ENCODE measurements at regions not wholly inside any gene's neighbourhood (a gene's known extent, or its start where the extent isn't known, plus 50 kb on each side); places are given as distances from the start of the nearest gene placed in this dataset.

DNA sequence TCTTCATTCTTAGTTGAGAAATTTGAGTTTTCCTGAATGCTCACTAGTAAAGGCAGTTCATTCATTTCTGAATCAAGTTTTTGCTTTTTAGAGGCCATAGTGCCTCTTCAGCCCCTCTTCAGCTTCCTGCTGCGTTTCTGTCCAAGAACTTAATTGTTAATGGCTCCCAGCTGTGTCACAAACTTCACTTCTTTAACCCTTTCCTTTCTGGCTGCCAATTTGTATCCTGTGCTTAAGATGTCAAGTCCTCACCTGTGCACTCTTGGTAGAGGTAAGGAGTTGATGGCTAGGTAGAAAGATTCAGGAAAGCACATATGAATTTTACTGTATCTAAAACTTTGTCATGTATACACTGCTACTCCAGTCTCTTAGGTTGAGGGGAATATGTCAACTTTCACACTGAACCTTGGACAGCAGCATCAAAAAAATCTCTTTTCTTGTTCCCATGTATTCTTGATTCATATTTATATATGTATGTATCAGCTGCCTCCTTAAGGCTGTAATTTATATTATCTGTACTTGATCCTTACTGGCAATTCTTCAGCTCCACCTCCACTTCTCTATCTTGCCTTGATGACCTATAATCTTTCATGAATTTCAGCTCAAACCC is 612.8 kb downstream of the LMO4 start:
- Histone ChIP-seq H3K27me3 (ENCODE audit: insufficient read depth in 3 of 3, low read length in 2 of 3) (no peaks in the 10 kb centered on the region), H3K36me3 (ENCODE audit: insufficient read depth in 1 of 2, low read depth in 1 of 2) (no peaks in the 10 kb centered on the region), H3K4me3 (no peak overlapping the region), H3K27ac (no peak overlapping the region), H3K4me1 (no peaks in the 10 kb centered on the region), H3K9me3 (no peaks in the 10 kb centered on the region)
- 10 to 32% (median 17%) methylated on average over 1 of the region's 1 CpG for WGBS, 3 donors
- TF ChIP-seq, protein P1, sequence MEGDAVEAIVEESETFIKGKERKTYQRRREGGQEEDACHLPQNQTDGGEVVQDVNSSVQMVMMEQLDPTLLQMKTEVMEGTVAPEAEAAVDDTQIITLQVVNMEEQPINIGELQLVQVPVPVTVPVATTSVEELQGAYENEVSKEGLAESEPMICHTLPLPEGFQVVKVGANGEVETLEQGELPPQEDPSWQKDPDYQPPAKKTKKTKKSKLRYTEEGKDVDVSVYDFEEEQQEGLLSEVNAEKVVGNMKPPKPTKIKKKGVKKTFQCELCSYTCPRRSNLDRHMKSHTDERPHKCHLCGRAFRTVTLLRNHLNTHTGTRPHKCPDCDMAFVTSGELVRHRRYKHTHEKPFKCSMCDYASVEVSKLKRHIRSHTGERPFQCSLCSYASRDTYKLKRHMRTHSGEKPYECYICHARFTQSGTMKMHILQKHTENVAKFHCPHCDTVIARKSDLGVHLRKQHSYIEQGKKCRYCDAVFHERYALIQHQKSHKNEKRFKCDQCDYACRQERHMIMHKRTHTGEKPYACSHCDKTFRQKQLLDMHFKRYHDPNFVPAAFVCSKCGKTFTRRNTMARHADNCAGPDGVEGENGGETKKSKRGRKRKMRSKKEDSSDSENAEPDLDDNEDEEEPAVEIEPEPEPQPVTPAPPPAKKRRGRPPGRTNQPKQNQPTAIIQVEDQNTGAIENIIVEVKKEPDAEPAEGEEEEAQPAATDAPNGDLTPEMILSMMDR (IDR thresholded peaks at IDR 0.05) = no peak
- intact Hi-C loops (cut with DNase I) = no loop called here
- ATAC-seq (no peak), DNase-seq (no peak)

DNA sequence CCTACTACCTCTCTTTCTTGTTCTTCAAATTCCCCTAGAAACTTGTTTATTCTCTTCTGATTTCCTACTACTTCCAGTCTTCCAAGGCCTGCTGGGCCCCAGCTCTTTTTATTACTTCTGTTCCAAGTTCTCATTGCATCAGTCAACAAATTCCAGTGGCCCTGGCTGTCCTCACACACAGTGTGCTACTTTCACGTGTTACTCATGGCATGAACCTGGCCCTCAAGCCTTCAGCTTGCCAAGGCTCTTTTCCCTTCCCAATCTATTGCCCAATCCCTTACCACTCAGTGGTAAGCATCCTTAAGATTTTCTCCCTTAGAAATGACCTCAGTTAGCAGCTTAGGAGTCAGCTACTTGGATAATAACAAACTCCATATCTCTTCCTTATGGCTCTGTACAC is 613.5 kb downstream of the LMO4 start:
- H3K27me3 ChIP-seq (ENCODE audit: insufficient read depth in 3 of 3, low read length in 2 of 3) = no peaks in the 10 kb centered on the region
- no peaks in the 10 kb centered on the region for H3K4me1 ChIP-seq
- whole genome bisulfite sequencing, 3 donors = 11 to 19% (median 18%) methylated on average over 1 of the region's 1 CpG
- no peaks in the 10 kb centered on the region for H3K36me3 ChIP-seq (ENCODE audit: insufficient read depth in 1 of 2, low read depth in 1 of 2)
- DNase-seq = peak in 1 of 2 donors; percentile 58
- H3K4me3 ChIP-seq = no peak overlapping the region
- no peak overlapping the region for H3K27ac ChIP-seq
- TF ChIP-seq, protein P1 (IDR thresholded peaks at IDR 0.05) = no peak
- intact Hi-C loops (cut with DNase I) = no loop called here
- peak; percentile 69 to 96 (median 81) for ATAC-seq
- H3K9me3 ChIP-seq = no peaks in the 10 kb centered on the region

- intact Hi-C loops (cut with DNase I) = loop anchor here (2.0 to 10.0 kb wide), 5 partner anchors 622 to 815 kb away; partner anchors contain the start of gene LMO4 (in 2 of the 2)
- DNase-seq = no peak
- Histone ChIP-seq H3K27ac (no peak overlapping the region), H3K4me3 (no peak overlapping the region), H3K36me3 (ENCODE audit: insufficient read depth in 1 of 2, low read depth in 1 of 2) (no peaks in the 10 kb centered on the region), H3K9me3 (no peaks in the 10 kb centered on the region), H3K27me3 (ENCODE audit: insufficient read depth in 3 of 3, low read length in 2 of 3) (no peaks in the 10 kb centered on the region), H3K4me1 (no peaks in the 10 kb centered on the region)
- TF ChIP-seq, protein P1 (IDR thresholded peaks at IDR 0.05) = no peak
- no peak for ATAC-seq
- 64 to 80% (median 68%) methylated on average over 3 of the region's 3 CpGs for WGBS, 3 donors
Observed at GRCh38 chr1:87949711-87950110, 621.0 kb downstream of the LMO4 start.

DNA sequence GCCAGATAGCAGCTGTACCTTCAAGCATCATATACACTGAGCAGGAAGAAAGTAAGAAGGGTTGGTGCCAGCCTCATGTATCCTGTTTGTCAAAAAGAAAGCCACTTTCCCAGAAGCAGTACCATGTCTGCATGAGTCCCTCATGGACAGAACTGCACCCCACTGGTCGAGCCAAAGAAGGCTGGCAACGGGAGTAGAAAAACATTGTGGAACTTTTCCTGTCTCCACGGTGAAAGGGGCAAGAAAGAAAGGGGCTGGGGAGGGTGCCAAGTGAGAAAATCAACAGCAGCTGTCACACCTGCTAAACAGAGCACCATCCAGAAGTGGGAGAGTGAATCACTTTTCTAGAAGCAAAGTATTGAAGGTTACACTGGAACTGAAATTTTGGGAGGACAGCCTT is 621.7 kb downstream of the LMO4 start:
- H3K4me3 ChIP-seq = no peak overlapping the region
- intact Hi-C loops (cut with DNase I) = loop anchor here (2.0 to 10.0 kb wide), 5 partner anchors 623 to 816 kb away; partner anchors contain the start of gene LMO4 (in 2 of the 2)
- no peaks in the 10 kb centered on the region for H3K9me3 ChIP-seq
- TF ChIP-seq, protein P1 (IDR thresholded peaks at IDR 0.05) = no peak
- no peaks in the 10 kb centered on the region for H3K4me1 ChIP-seq
- no peaks in the 10 kb centered on the region for H3K27me3 ChIP-seq (ENCODE audit: insufficient read depth in 3 of 3, low read length in 2 of 3)
- H3K27ac ChIP-seq = no peak overlapping the region
- 11 to 24% (median 11%) methylated on average over 3 of the region's 3 CpGs for WGBS, 3 donors
- no peak for ATAC-seq
- DNase-seq = no peak
- H3K36me3 ChIP-seq (ENCODE audit: insufficient read depth in 1 of 2, low read depth in 1 of 2) = no peaks in the 10 kb centered on the region

GRCh38 chr1:87951409-87951808 is 622.7 kb downstream of the LMO4 start:
- no peak for ATAC-seq
- WGBS, 3 donors = 87 to 94% (median 89%) methylated on average over 2 of the region's 2 CpGs
- no peaks in the 10 kb centered on the region for H3K9me3 ChIP-seq

More at GRCh38 chr1:87951409-87951808, 622.7 kb downstream of the LMO4 start:
- Histone ChIP-seq H3K27ac (no peak overlapping the region), H3K27me3 (ENCODE audit: insufficient read depth in 3 of 3, low read length in 2 of 3) (no peaks in the 10 kb centered on the region), H3K36me3 (ENCODE audit: insufficient read depth in 1 of 2, low read depth in 1 of 2) (no peaks in the 10 kb centered on the region), H3K4me3 (no peak overlapping the region), H3K4me1 (no peaks in the 10 kb centered on the region)
- TF ChIP-seq, protein P1 (IDR thresholded peaks at IDR 0.05) = no peak
- no peak for DNase-seq
- intact Hi-C loops (cut with DNase I) = loop anchor here (2.0 to 10.0 kb wide), 5 partner anchors 624 to 817 kb away; partner anchors contain the start of gene LMO4 (in 2 of the 2)
